Astrocyte (in vitro differentiated cells and primary cell): ENCODE measurements at regions not wholly inside any gene's neighbourhood (a gene's known extent, or its start where the extent isn't known, plus 50 kb on each side); places are given as distances from the start of the nearest gene placed in this dataset.
"Not testable (repeated sequence)": the region's sequence is repeated elsewhere in the genome, so short reads cannot be mapped to it uniquely, and the experiment has no call there.

Source experiments
- CTCF ChIP-seq: IDR thresholded peaks from 2 replicates; pipeline ENCODE4 v1.5.1; 2011; ENCODE audit warnings: low read depth, mild to moderate bottlenecking, inconsistent platforms, low read length, moderate library complexity; ENCODE audit not compliant: insufficient read depth
- EZH2 ChIP-seq: IDR thresholded peaks from 2 replicates; pipeline ENCODE4 v1.6.1; 2012; ENCODE audit warnings: mild to moderate bottlenecking, low read length, inconsistent platforms; ENCODE audit not compliant: insufficient read depth

- TF ChIP-seq CTCF, EZH2: not testable (repeated sequence)
Observed at GRCh38 chr1:146306651-146307050, 77.8 kb upstream of the NOTCH2NLA start.
